ENCODE measurements at regions not wholly inside any gene's neighbourhood (a gene's known extent, or its start where the extent isn't known, plus 50 kb on each side); places are given as distances from the start of the nearest gene placed in this dataset.

DNA sequence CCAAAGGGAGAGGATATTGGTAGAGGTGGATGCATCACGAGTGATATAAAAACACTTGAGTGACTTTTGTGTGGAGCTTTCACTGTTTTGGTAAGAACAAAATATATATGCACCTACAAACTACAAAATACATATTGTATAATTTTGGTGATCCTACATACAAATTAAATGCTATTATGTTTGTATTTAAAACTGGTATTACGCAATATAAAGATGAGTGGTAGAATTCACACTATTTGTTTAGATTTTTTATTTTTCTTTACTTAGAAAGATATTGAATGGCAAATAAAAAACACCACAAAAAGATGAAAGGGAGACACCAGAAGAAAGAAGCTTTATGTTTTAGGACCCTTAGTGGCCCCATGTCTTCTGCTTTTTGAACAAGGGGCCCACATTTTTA lies 770.7 kb upstream of the ID2 start:
- H3K4me1 ChIP-seq (ENCODE audit: control insufficient read depth, insufficient read depth, low read length, poor library complexity, severe bottlenecking): no peaks in the 10 kb centered on the region
- DNase-seq: no peak
- no peak overlapping the region for H3K27ac ChIP-seq (ENCODE audit: insufficient read depth, low read length, poor library complexity, severe bottlenecking)
- no peak overlapping the region for H3K4me3 ChIP-seq (ENCODE audit: insufficient read depth, low read depth, low read length, poor library complexity, severe bottlenecking)
- H3K27me3 ChIP-seq (replicated peaks; ENCODE audit: control insufficient read depth, insufficient read depth, low read length, poor library complexity, severe bottlenecking): no peaks in the 10 kb centered on the region
- no peaks in the 10 kb centered on the region for H3K9me3 ChIP-seq (ENCODE audit: control insufficient read depth, low read length)
- H3K36me3 ChIP-seq (ENCODE audit: control insufficient read depth, insufficient read depth, low read length): no peaks in the 10 kb centered on the region

DNA sequence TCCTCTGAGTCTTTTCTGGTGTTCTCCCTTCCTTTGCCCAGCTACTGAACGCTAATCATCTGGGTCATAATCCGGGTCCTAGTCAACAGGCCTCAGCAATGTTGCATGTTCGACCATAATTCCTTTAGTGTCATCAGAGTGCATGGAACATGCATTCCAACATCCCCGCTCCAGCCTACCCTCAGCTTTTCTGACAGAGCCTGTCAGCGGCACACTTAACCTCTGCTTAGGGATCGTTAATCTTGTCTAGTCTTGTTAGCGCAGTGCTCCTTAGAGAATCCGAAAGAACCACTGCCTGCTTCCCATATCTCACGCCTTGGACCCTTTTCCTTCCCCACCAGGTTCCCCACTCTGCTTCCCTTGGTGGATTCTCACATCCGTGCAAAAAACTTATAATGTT lies 767.9 kb upstream of the ID2 start:
- no peaks in the 10 kb centered on the region for H3K27me3 ChIP-seq (replicated peaks; ENCODE audit: control insufficient read depth, insufficient read depth, low read length, poor library complexity, severe bottlenecking)
- no peak overlapping the region for H3K4me3 ChIP-seq (ENCODE audit: insufficient read depth, low read depth, low read length, poor library complexity, severe bottlenecking)
- no peaks in the 10 kb centered on the region for H3K36me3 ChIP-seq (ENCODE audit: control insufficient read depth, insufficient read depth, low read length)
- DNase-seq: no peak
- no peaks in the 10 kb centered on the region for H3K9me3 ChIP-seq (ENCODE audit: control insufficient read depth, low read length)
- H3K4me1 ChIP-seq (ENCODE audit: control insufficient read depth, insufficient read depth, low read length, poor library complexity, severe bottlenecking): no peaks in the 10 kb centered on the region
- H3K27ac ChIP-seq (ENCODE audit: insufficient read depth, low read length, poor library complexity, severe bottlenecking): no peak overlapping the region

DNA sequence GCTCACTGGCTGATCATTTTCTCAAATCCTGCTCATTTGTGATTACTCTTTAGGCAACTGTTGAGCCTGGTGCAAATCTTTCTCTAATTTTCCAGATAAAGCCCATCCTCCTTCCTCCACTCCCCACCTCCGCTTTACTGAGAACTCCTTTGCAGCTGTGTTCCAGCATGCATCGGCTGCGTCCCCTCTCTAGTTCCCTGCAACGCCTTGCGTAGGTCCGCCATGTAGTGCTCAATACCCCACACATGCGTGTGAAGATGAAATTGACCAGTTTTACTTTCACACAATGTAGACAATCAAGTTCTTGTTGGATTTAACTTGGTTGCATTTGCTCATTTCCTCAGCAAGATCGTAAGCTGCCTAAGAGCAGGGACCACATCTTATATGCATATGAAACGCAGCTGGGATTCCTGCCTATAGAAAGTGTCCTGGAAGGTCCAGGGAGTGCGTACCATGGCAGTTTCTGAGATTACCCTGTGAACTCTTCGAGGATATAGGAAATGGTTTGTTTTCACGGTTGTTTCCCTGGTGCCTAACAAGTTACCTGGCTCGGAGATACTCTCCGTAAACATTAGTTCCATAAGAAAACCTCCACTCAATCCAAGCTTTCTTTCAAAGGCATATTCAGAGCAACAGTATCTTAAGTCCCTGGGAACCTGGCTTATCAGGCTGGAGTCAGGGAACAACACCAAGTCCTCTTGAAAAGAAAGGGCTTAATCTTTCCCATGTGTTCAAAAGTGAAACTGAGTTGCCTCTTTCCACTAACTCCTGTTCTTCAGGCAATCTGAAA lies 766.4 kb upstream of the ID2 start:
- DNase-seq: no peak
- H3K4me1 ChIP-seq (ENCODE audit: control insufficient read depth, insufficient read depth, low read length, poor library complexity, severe bottlenecking): no peaks in the 10 kb centered on the region
- H3K4me3 ChIP-seq (ENCODE audit: insufficient read depth, low read depth, low read length, poor library complexity, severe bottlenecking): no peak overlapping the region
- H3K27me3 ChIP-seq (replicated peaks; ENCODE audit: control insufficient read depth, insufficient read depth, low read length, poor library complexity, severe bottlenecking): no peaks in the 10 kb centered on the region
- no peak overlapping the region for H3K27ac ChIP-seq (ENCODE audit: insufficient read depth, low read length, poor library complexity, severe bottlenecking)
- no peaks in the 10 kb centered on the region for H3K36me3 ChIP-seq (ENCODE audit: control insufficient read depth, insufficient read depth, low read length)
- H3K9me3 ChIP-seq (ENCODE audit: control insufficient read depth, low read length): no peaks in the 10 kb centered on the region

- Histone ChIP-seq H3K9me3 (ENCODE audit: control insufficient read depth, low read length) (no peaks in the 10 kb centered on the region), H3K4me1 (ENCODE audit: control insufficient read depth, insufficient read depth, low read length, poor library complexity, severe bottlenecking) (no peaks in the 10 kb centered on the region), H3K27ac (ENCODE audit: insufficient read depth, low read length, poor library complexity, severe bottlenecking) (no peak overlapping the region), H3K27me3 (replicated peaks; ENCODE audit: control insufficient read depth, insufficient read depth, low read length, poor library complexity, severe bottlenecking) (no peaks in the 10 kb centered on the region), H3K36me3 (ENCODE audit: control insufficient read depth, insufficient read depth, low read length) (no peaks in the 10 kb centered on the region), H3K4me3 (ENCODE audit: insufficient read depth, low read depth, low read length, poor library complexity, severe bottlenecking) (no peak overlapping the region)
- no peak for DNase-seq
Measured at GRCh38 chr2:7916670-7917069, 765.2 kb upstream of the ID2 start.

DNA sequence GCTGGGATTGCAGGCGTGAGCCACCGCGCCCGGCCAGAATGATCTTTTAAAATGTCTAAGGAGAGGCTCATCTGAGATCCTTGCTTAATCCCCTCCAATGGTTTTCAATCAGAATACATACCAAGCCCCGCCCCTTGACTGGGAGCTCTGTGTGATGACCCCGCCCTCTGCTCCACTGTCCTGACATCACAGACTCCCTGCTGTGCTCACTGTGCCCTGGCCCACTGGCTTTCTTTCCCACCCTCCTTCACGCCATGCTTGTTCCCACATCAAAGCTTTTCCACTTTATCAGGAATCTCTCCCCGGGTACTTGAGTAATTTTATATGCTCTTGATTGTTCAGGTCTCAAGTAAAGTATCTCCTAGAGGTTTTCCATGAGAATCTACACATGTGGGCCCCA lies 762.3 kb upstream of the ID2 start:
- Histone ChIP-seq H3K36me3 (ENCODE audit: control insufficient read depth, insufficient read depth, low read length) (no peaks in the 10 kb centered on the region), H3K27ac (ENCODE audit: insufficient read depth, low read length, poor library complexity, severe bottlenecking) (no peak overlapping the region), H3K9me3 (ENCODE audit: control insufficient read depth, low read length) (no peaks in the 10 kb centered on the region), H3K27me3 (replicated peaks; ENCODE audit: control insufficient read depth, insufficient read depth, low read length, poor library complexity, severe bottlenecking) (no peaks in the 10 kb centered on the region), H3K4me3 (ENCODE audit: insufficient read depth, low read depth, low read length, poor library complexity, severe bottlenecking) (no peak overlapping the region), H3K4me1 (ENCODE audit: control insufficient read depth, insufficient read depth, low read length, poor library complexity, severe bottlenecking) (no peaks in the 10 kb centered on the region)
- DNase-seq: no peak

GRCh38 chr2:7924023-7924762 lies 757.7 kb upstream of the ID2 start:
- Histone ChIP-seq H3K27ac (ENCODE audit: insufficient read depth, low read length, poor library complexity, severe bottlenecking) (no peak overlapping the region), H3K4me1 (ENCODE audit: control insufficient read depth, insufficient read depth, low read length, poor library complexity, severe bottlenecking) (no peaks in the 10 kb centered on the region), H3K27me3 (replicated peaks; ENCODE audit: control insufficient read depth, insufficient read depth, low read length, poor library complexity, severe bottlenecking) (no peaks in the 10 kb centered on the region), H3K9me3 (ENCODE audit: control insufficient read depth, low read length) (no peaks in the 10 kb centered on the region), H3K4me3 (ENCODE audit: insufficient read depth, low read depth, low read length, poor library complexity, severe bottlenecking) (no peak overlapping the region), H3K36me3 (ENCODE audit: control insufficient read depth, insufficient read depth, low read length) (no peaks in the 10 kb centered on the region)
- DNase-seq: no peak

GRCh38 chr2:7925506-7925905 lies 756.4 kb upstream of the ID2 start:
- Histone ChIP-seq H3K4me3 (ENCODE audit: insufficient read depth, low read depth, low read length, poor library complexity, severe bottlenecking) (no peak overlapping the region), H3K27me3 (replicated peaks; ENCODE audit: control insufficient read depth, insufficient read depth, low read length, poor library complexity, severe bottlenecking) (no peaks in the 10 kb centered on the region), H3K36me3 (ENCODE audit: control insufficient read depth, insufficient read depth, low read length) (no peaks in the 10 kb centered on the region), H3K27ac (ENCODE audit: insufficient read depth, low read length, poor library complexity, severe bottlenecking) (no peak overlapping the region), H3K9me3 (ENCODE audit: control insufficient read depth, low read length) (no peaks in the 10 kb centered on the region), H3K4me1 (ENCODE audit: control insufficient read depth, insufficient read depth, low read length, poor library complexity, severe bottlenecking) (no peaks in the 10 kb centered on the region)
- DNase-seq: no peak

GRCh38 chr2:7927691-7928090 lies 754.2 kb upstream of the ID2 start:
- Histone ChIP-seq H3K9me3 (ENCODE audit: control insufficient read depth, low read length) (no peaks in the 10 kb centered on the region), H3K4me1 (ENCODE audit: control insufficient read depth, insufficient read depth, low read length, poor library complexity, severe bottlenecking) (no peaks in the 10 kb centered on the region), H3K27ac (ENCODE audit: insufficient read depth, low read length, poor library complexity, severe bottlenecking) (no peak overlapping the region), H3K27me3 (replicated peaks; ENCODE audit: control insufficient read depth, insufficient read depth, low read length, poor library complexity, severe bottlenecking) (no peaks in the 10 kb centered on the region), H3K36me3 (ENCODE audit: control insufficient read depth, insufficient read depth, low read length) (no peaks in the 10 kb centered on the region), H3K4me3 (ENCODE audit: insufficient read depth, low read depth, low read length, poor library complexity, severe bottlenecking) (no peak overlapping the region)
- no peak for DNase-seq

DNA sequence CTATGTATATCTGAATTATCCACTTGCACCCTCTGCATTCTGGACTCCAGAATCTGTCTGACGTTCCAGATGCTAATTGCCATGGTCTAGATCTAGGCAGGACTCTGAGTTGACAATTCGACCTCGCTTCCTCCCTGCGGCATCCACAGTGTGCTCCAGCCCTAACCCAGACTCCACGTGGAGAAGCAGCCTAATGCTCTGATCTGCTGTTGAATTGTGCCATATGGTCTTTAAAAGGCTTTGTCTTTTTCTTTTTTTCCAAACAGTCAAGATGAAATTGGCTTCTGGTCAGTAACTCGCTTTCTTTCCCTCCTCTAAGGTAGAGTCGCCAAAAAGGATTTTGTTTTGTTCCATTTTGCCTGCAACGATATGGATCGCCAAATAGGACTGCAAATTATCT lies 752.6 kb upstream of the ID2 start:
- Histone ChIP-seq H3K36me3 (ENCODE audit: control insufficient read depth, insufficient read depth, low read length) (no peaks in the 10 kb centered on the region), H3K27me3 (replicated peaks; ENCODE audit: control insufficient read depth, insufficient read depth, low read length, poor library complexity, severe bottlenecking) (no peaks in the 10 kb centered on the region), H3K4me1 (ENCODE audit: control insufficient read depth, insufficient read depth, low read length, poor library complexity, severe bottlenecking) (no peaks in the 10 kb centered on the region), H3K27ac (ENCODE audit: insufficient read depth, low read length, poor library complexity, severe bottlenecking) (no peak overlapping the region), H3K4me3 (ENCODE audit: insufficient read depth, low read depth, low read length, poor library complexity, severe bottlenecking) (no peak overlapping the region), H3K9me3 (ENCODE audit: control insufficient read depth, low read length) (no peaks in the 10 kb centered on the region)
- no peak for DNase-seq

- Histone ChIP-seq H3K36me3 (ENCODE audit: control insufficient read depth, insufficient read depth, low read length) (no peaks in the 10 kb centered on the region), H3K9me3 (ENCODE audit: control insufficient read depth, low read length) (no peaks in the 10 kb centered on the region), H3K27ac (ENCODE audit: insufficient read depth, low read length, poor library complexity, severe bottlenecking) (no peak overlapping the region), H3K27me3 (replicated peaks; ENCODE audit: control insufficient read depth, insufficient read depth, low read length, poor library complexity, severe bottlenecking) (no peaks in the 10 kb centered on the region), H3K4me3 (ENCODE audit: insufficient read depth, low read depth, low read length, poor library complexity, severe bottlenecking) (no peak overlapping the region), H3K4me1 (ENCODE audit: control insufficient read depth, insufficient read depth, low read length, poor library complexity, severe bottlenecking) (no peaks in the 10 kb centered on the region)
- no peak for DNase-seq
Measured at GRCh38 chr2:7930800-7931635, 750.8 kb upstream of the ID2 start.

Measured in effector memory CD4-positive, alpha-beta T cell (primary cell).